H9 (cell line): ENCODE measurements at regions not wholly inside any gene's neighbourhood (a gene's known extent, or its start where the extent isn't known, plus 50 kb on each side); places are given as distances from the start of the nearest gene placed in this dataset.

Experiments
- DNase-seq: peaks from one replicate; pipeline ENCODE4 v3.0.0-alpha.2; 2017
- H2AFZ ChIP-seq: one replicate; pipeline ENCODE4 v1.6.1; 2013; ENCODE audit warnings: mild to moderate bottlenecking, low read length, control low read depth, moderate library complexity
- H2AK5ac ChIP-seq: 2 replicates; pipeline ENCODE4 v1.6.1; 2013; ENCODE audit warnings: low read length, control low read depth, mixed read lengths; ENCODE audit not compliant: insufficient read length
- H2BK120ac ChIP-seq: one replicate; pipeline ENCODE4 v1.6.1; 2013; ENCODE audit warnings: low read depth, mild to moderate bottlenecking, low read length, control low read depth, inconsistent platforms; ENCODE audit not compliant: poor library complexity, severe bottlenecking
- H2BK12ac ChIP-seq: 2 replicates; pipeline ENCODE4 v1.6.1; 2013; ENCODE audit warnings: low read length, control low read depth, mixed read lengths, low read depth; ENCODE audit not compliant: insufficient read length
- H2BK15ac ChIP-seq: 2 replicates; pipeline ENCODE4 v1.6.1; 2013; ENCODE audit warnings: low read depth, low read length, control low read depth
- H2BK20ac ChIP-seq: one replicate; pipeline ENCODE4 v1.6.1; 2013; ENCODE audit warnings: low read depth, mild to moderate bottlenecking, low read length, control low read depth, inconsistent platforms; ENCODE audit not compliant: poor library complexity, severe bottlenecking
- H2BK5ac ChIP-seq: 2 replicates; pipeline ENCODE4 v1.6.1; 2013; ENCODE audit warnings: low read length, control low read depth, mixed read lengths; ENCODE audit not compliant: insufficient read length
- H3K14ac ChIP-seq: 2 replicates; pipeline ENCODE4 v1.6.1; 2013; ENCODE audit warnings: low read length, control low read depth; ENCODE audit not compliant: insufficient read depth
- H3K18ac ChIP-seq: 2 replicates; pipeline ENCODE4 v1.6.1; 2013; ENCODE audit warnings: low read depth, mild to moderate bottlenecking, mixed read lengths, low read length, control low read depth; ENCODE audit not compliant: insufficient read length
- H3K23ac ChIP-seq: 2 replicates; pipeline ENCODE4 v1.6.1; 2013; ENCODE audit warnings: low read length, control low read depth, mixed read lengths, low read depth; ENCODE audit not compliant: insufficient read length
- H3K23me2 ChIP-seq: 2 replicates; pipeline ENCODE4 v1.6.1; 2013; ENCODE audit warnings: low read depth, mild to moderate bottlenecking, mixed read lengths, low read length, control low read depth; ENCODE audit not compliant: insufficient read length, poor library complexity, severe bottlenecking
- H3K27ac ChIP-seq: 2 replicates; pipeline ENCODE4 v1.5.1; 2013; ENCODE audit warnings: low read length, control low read depth, mixed read lengths, low read depth; ENCODE audit not compliant: insufficient read length
- H3K27me3 ChIP-seq: 2 replicates; pipeline ENCODE4 v1.6.1; 2013; ENCODE audit warnings: low read length, control low read depth, inconsistent platforms; ENCODE audit not compliant: insufficient read depth
- H3K4ac ChIP-seq: 2 replicates; pipeline ENCODE4 v1.6.1; 2013; ENCODE audit warnings: low read depth, mild to moderate bottlenecking, control low read depth, inconsistent platforms, low read length, moderate library complexity
- H3K4me1 ChIP-seq: 2 replicates; pipeline ENCODE4 v1.6.1; 2013; ENCODE audit warnings: low read length, control low read depth, inconsistent platforms; ENCODE audit not compliant: insufficient read depth
- H3K4me2 ChIP-seq: 2 replicates; pipeline ENCODE4 v1.6.1; 2013; ENCODE audit warnings: low read length, control low read depth, mixed read lengths; ENCODE audit not compliant: insufficient read length, insufficient read depth
- H3K56ac ChIP-seq: 2 replicates; pipeline ENCODE4 v1.6.1; 2013; ENCODE audit warnings: low read depth, mild to moderate bottlenecking, mixed read lengths, low read length, control low read depth; ENCODE audit not compliant: insufficient read length
- H3K79me1 ChIP-seq: 2 replicates; pipeline ENCODE4 v1.6.1; 2013; ENCODE audit warnings: low read depth, mild to moderate bottlenecking, moderate library complexity, low read length, control low read depth, inconsistent platforms; ENCODE audit not compliant: insufficient read depth, poor library complexity, severe bottlenecking
- H3K79me2 ChIP-seq: 2 replicates; pipeline ENCODE4 v1.6.1; 2013; ENCODE audit warnings: low read length, control low read depth, inconsistent platforms; ENCODE audit not compliant: insufficient read depth
- H3K9ac ChIP-seq: 2 replicates; pipeline ENCODE4 v1.6.1; 2013; ENCODE audit warnings: low read length, control low read depth, mixed read lengths; ENCODE audit not compliant: insufficient read length; ENCODE audit errors: extremely low read depth
- H3K9me3 ChIP-seq: one replicate; pipeline ENCODE4 v1.6.1; 2013; ENCODE audit warnings: low read depth, low read length, inconsistent platforms; ENCODE audit not compliant: control insufficient read depth
- H3T11ph ChIP-seq: one replicate; pipeline ENCODE4 v1.6.1; 2013; ENCODE audit warnings: mild to moderate bottlenecking, low read length, control low read depth, inconsistent platforms
- H4K20me1 ChIP-seq: one replicate; pipeline ENCODE4 v1.6.1; 2013; ENCODE audit not compliant: control insufficient read depth, insufficient read length, insufficient read depth
- H4K5ac ChIP-seq: 2 replicates; pipeline ENCODE4 v1.6.1; 2013; ENCODE audit warnings: low read depth, mild to moderate bottlenecking, mixed read lengths, low read length, control low read depth; ENCODE audit not compliant: insufficient read length
- H4K8ac ChIP-seq: replicated peaks from 2 replicates; pipeline ENCODE4 v1.6.1; 2013; ENCODE audit warnings: low read length, control low read depth, mixed read lengths, low read depth; ENCODE audit not compliant: insufficient read length
- H4K91ac ChIP-seq: 2 replicates; pipeline ENCODE4 v1.6.1; 2013; ENCODE audit warnings: low read depth, mild to moderate bottlenecking, moderate library complexity, mixed read lengths, low read length, control low read depth; ENCODE audit not compliant: insufficient read length
- H3K27ac Mint-ChIP-seq, 3 experiments: 2 replicates in 2 of 3; 3 replicates in 1 of 3; pipeline ENCODE4 v1.8.0; 2020 to 2021; ENCODE audit warnings: mixed read lengths in 3 of 3, mild to moderate bottlenecking in 1 of 3, moderate library complexity in 1 of 3
- H3K27me3 Mint-ChIP-seq: 2 replicates; pipeline ENCODE4 v1.8.0; 2021; ENCODE audit warnings: low read depth, mild to moderate bottlenecking, moderate library complexity, mixed read lengths
- H3K36me3 Mint-ChIP-seq, 3 experiments: 2 replicates in 2 of 3; 3 replicates in 1 of 3; pipeline ENCODE4 v1.8.0; 2020 to 2021; ENCODE audit warnings: low read depth in 3 of 3, mixed read lengths in 3 of 3; ENCODE audit not compliant: insufficient read depth in 1 of 3
- H3K4me1 Mint-ChIP-seq, 2 experiments: 2 replicates each; pipeline ENCODE4 v1.8.0; 2020; ENCODE audit warnings: mixed read lengths in 2 of 2
- H3K4me3 Mint-ChIP-seq, 2 experiments: 2 replicates in 1 of 2; 3 replicates in 1 of 2; pipeline ENCODE4 v1.8.0; 2020 to 2021; ENCODE audit warnings: mild to moderate bottlenecking in 2 of 2, mixed read lengths in 2 of 2, moderate library complexity in 1 of 2
- H3K9me3 Mint-ChIP-seq, 2 experiments: 2 replicates in 1 of 2; 3 replicates in 1 of 2; pipeline ENCODE4 v1.8.0; 2020; ENCODE audit warnings: mild to moderate bottlenecking in 2 of 2, mixed read lengths in 2 of 2, moderate library complexity in 1 of 2
- WGBS: extraction: QIAGEN DNeasy Blood & Tissue Kit; methylation state at CpG from one replicate; pipeline ENCODE4 v1.1.7; 2013; ENCODE audit warnings: missing lambda C conversion rate, low lambda C conversion rate, mixed read lengths; ENCODE audit not compliant: insufficient read length; ENCODE audit errors: extremely low coverage; 5-methylcytosine and 5-hydroxymethylcytosine counted together
- TF ChIP-seq, protein P1 (sequence below): fragments of 200-600 bp; sonication (generic); conservative IDR thresholded peaks from 3 replicates; pipeline ENCODE4 v1.8.0; 2021; ENCODE audit warnings: antibody characterized with exemption, mild to moderate bottlenecking

DNA sequence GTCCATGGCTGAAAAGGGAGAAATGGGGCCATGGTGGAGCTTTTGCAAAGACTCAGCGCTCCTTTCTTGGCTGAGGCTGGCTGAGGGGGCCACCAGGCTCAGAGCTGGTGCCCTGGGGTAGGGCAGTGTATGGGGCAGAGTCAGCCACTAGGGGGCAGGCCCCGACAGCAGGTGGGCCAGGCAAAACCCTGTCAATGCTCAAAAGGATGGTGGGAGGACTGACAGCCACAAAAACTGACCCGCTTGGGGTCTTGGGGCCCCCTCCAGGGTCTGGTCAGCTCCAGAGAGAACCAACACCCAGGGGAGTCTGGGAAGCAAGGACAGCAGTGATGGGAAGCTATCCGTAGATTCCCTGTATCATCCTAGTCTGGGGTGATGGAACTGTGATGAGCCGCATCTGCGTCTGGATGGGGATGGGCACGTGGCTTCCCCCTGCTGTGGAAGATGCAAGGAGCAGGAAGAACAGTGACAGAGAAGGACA, 306.9 kb downstream of the DHX35 start:
- TF ChIP-seq, protein P1, sequence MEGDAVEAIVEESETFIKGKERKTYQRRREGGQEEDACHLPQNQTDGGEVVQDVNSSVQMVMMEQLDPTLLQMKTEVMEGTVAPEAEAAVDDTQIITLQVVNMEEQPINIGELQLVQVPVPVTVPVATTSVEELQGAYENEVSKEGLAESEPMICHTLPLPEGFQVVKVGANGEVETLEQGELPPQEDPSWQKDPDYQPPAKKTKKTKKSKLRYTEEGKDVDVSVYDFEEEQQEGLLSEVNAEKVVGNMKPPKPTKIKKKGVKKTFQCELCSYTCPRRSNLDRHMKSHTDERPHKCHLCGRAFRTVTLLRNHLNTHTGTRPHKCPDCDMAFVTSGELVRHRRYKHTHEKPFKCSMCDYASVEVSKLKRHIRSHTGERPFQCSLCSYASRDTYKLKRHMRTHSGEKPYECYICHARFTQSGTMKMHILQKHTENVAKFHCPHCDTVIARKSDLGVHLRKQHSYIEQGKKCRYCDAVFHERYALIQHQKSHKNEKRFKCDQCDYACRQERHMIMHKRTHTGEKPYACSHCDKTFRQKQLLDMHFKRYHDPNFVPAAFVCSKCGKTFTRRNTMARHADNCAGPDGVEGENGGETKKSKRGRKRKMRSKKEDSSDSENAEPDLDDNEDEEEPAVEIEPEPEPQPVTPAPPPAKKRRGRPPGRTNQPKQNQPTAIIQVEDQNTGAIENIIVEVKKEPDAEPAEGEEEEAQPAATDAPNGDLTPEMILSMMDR: peak; percentile 99
- H2BK12ac ChIP-seq: no peak overlapping the region
- DNase-seq: peak; percentile 80
- no peak overlapping the region for H4K91ac ChIP-seq
- no peak overlapping the region for H3K4me2 ChIP-seq
- Mint-ChIP-seq H3K4me1 (peaks cover 11 to 25% of the 10 kb centered on the region in 2 experiments), H3K9me3 (no peaks in the 10 kb centered on the region; a peak in 1 of 5 replicates), H3K36me3 (no peaks in the 10 kb centered on the region; a peak in 1 of 7 replicates), H3K27me3 (no peaks in the 10 kb centered on the region; the same call in 1 of the 2 replicates), H3K4me3 (no peak overlapping the region), H3K27ac (peak overlapping the region in 1 of 3 experiments; percentile 16; a peak in 2 of 7 replicates)
- no peaks in the 10 kb centered on the region for H3K79me2 ChIP-seq
- H2AK5ac ChIP-seq: no peak overlapping the region
- H2BK5ac ChIP-seq: no peak overlapping the region
- H4K8ac ChIP-seq: no peak overlapping the region
- peaks cover 2% of the 10 kb centered on the region; the same call in 1 of the 2 replicates for H3K4me1 ChIP-seq
- H3K23me2 ChIP-seq: no peaks in the 10 kb centered on the region
- H3T11ph ChIP-seq: no peak overlapping the region
- no peak overlapping the region for H4K5ac ChIP-seq
- no peaks in the 10 kb centered on the region for H3K27me3 ChIP-seq
- no peak overlapping the region for H2BK15ac ChIP-seq
- no peak overlapping the region for H3K27ac ChIP-seq
- no peak overlapping the region for H2AFZ ChIP-seq
- no peak overlapping the region for H3K23ac ChIP-seq
- H3K9ac ChIP-seq: no peak overlapping the region
- H3K18ac ChIP-seq: no peak overlapping the region
- H3K14ac ChIP-seq: no peak overlapping the region
- no peaks in the 10 kb centered on the region for H3K79me1 ChIP-seq
- H3K4ac ChIP-seq: no peak overlapping the region
- H2BK120ac ChIP-seq: no peak overlapping the region
- H2BK20ac ChIP-seq: no peak overlapping the region
- H3K9me3 ChIP-seq: no peaks in the 10 kb centered on the region
- WGBS: no CpG with 5 or more reads among the region's 7 CpGs
- H3K56ac ChIP-seq: no peak overlapping the region
- H4K20me1 ChIP-seq: no peaks in the 10 kb centered on the region
